ENCODE measurements at regions not wholly inside any gene's neighbourhood (a gene's known extent, or its start where the extent isn't known, plus 50 kb on each side); places are given as distances from the start of the nearest gene placed in this dataset.

- H3K36me3 ChIP-seq, result peaks cover 0 to 39% (median 26%) of the 10 kb centered on the region in 6 donors
- H3K9me3 ChIP-seq, result no peaks in the 10 kb centered on the region
- peak; percentile 95 for DNase-seq
Observed at GRCh38 chr12:124391340-124392261, 96.7 kb downstream of the RFLNA start.

GRCh38 chr12:124390442-124391097, 95.7 kb downstream of the RFLNA start:
- peak; percentile 88 for DNase-seq
- peak overlapping the region in 5 of 8 donors; percentile 10 to 57 (median 32) for H3K4me3 ChIP-seq

More at GRCh38 chr12:124391340-124392261, 96.7 kb downstream of the RFLNA start:
- peak overlapping the region in 5 of 8 donors; percentile 10 to 57 (median 32) for H3K4me3 ChIP-seq
- intact Hi-C loops (cut with DNase I; ENCODE audit: low total_unique reads), result no loop called here
- TF ChIP-seq POLR2A (IDR thresholded peaks at IDR 0.05) (no peak), CTCF (IDR thresholded peaks at IDR 0.05 in 8 of 11, conservative IDR thresholded peaks at IDR 0.05 in 3 of 11) (peak in 1 of 11 experiments; percentile 8), POLR2AphosphoS5 (IDR thresholded peaks at IDR 0.05) (peak in 2 of 3 donors; percentile 8 to 54)
- H3K4me1 ChIP-seq, result peaks cover 44 to 98% (median 85%) of the 10 kb centered on the region in 6 donors
- H3K27ac ChIP-seq, result peak overlapping the region; percentile 51 to 93 (median 80)
- no peaks in the 10 kb centered on the region for H3K27me3 ChIP-seq (replicated peaks in 1 of 7)
- 37 to 55% (median 38%) methylated on average over 32 to 35 of the region's 35 CpGs for WGBS, 5 donors

GRCh38 chr12:124389725-124390441, 95.0 kb downstream of the RFLNA start:
- Histone ChIP-seq H3K9me3 (no peaks in the 10 kb centered on the region), H3K27ac (peak overlapping the region in 4 of 8 donors; percentile 83 to 93 (median 89)), H3K27me3 (replicated peaks in 1 of 7) (no peaks in the 10 kb centered on the region), H3K4me3 (peak overlapping the region in 3 of 8 donors; percentile 39 to 62 (median 42)), H3K36me3 (peaks cover 0 to 39% (median 23%) of the 10 kb centered on the region in 6 donors), H3K4me1 (peaks cover 48 to 100% (median 90%) of the 10 kb centered on the region in 6 donors)
- DNase-seq, result no peak
- TF ChIP-seq POLR2A (IDR thresholded peaks at IDR 0.05), result no peak
- no peak for TF ChIP-seq POLR2AphosphoS5 (IDR thresholded peaks at IDR 0.05)
- no peak for TF ChIP-seq CTCF (IDR thresholded peaks at IDR 0.05 in 8 of 11, conservative IDR thresholded peaks at IDR 0.05 in 3 of 11)
- intact Hi-C loops (cut with DNase I; ENCODE audit: low total_unique reads), result no loop called here
- WGBS, 5 donors, result 75 to 88% (median 80%) methylated on average over 14 to 16 of the region's 16 CpGs

More at GRCh38 chr12:124390442-124391097, 95.7 kb downstream of the RFLNA start:
- no peaks in the 10 kb centered on the region for H3K27me3 ChIP-seq (replicated peaks in 1 of 7)
- intact Hi-C loops (cut with DNase I; ENCODE audit: low total_unique reads), result no loop called here
- TF ChIP-seq POLR2AphosphoS5 (IDR thresholded peaks at IDR 0.05) (peak; percentile 45 to 74 (median 57)), POLR2A (IDR thresholded peaks at IDR 0.05) (no peak)
- 44 to 55% (median 54%) methylated on average over 19 to 26 of the region's 26 CpGs for WGBS, 5 donors
- H3K4me1 ChIP-seq, result peaks cover 48 to 98% (median 89%) of the 10 kb centered on the region in 6 donors
- H3K9me3 ChIP-seq, result no peaks in the 10 kb centered on the region
- peak overlapping the region; percentile 57 to 93 (median 80) for H3K27ac ChIP-seq
- H3K36me3 ChIP-seq, result peaks cover 0 to 39% (median 22%) of the 10 kb centered on the region in 6 donors

GRCh38 chr12:124389138-124389724, 94.3 kb downstream of the RFLNA start:
- DNase-seq, result peak; percentile 93

More at GRCh38 chr12:124389138-124389724, 94.3 kb downstream of the RFLNA start:
- intact Hi-C loops (cut with DNase I; ENCODE audit: low total_unique reads), result no loop called here
- peak overlapping the region; percentile 18 to 62 (median 38) for H3K4me3 ChIP-seq
- peak; percentile 70 to 87 (median 76) for TF ChIP-seq POLR2AphosphoS5 (IDR thresholded peaks at IDR 0.05)
- TF ChIP-seq CTCF (IDR thresholded peaks at IDR 0.05 in 8 of 11, conservative IDR thresholded peaks at IDR 0.05 in 3 of 11), result no peak
- TF ChIP-seq POLR2A (IDR thresholded peaks at IDR 0.05), result no peak
- 10 to 27% (median 17%) methylated on average over 14 to 39 of the region's 39 CpGs for WGBS, 5 donors
- peaks cover 48 to 100% (median 90%) of the 10 kb centered on the region in 6 donors for H3K4me1 ChIP-seq
- H3K27me3 ChIP-seq (replicated peaks in 1 of 7), result no peaks in the 10 kb centered on the region
- H3K36me3 ChIP-seq, result peaks cover 0 to 39% (median 22%) of the 10 kb centered on the region in 6 donors
- H3K9me3 ChIP-seq, result no peaks in the 10 kb centered on the region
- H3K27ac ChIP-seq, result peak overlapping the region in 7 of 8 donors; percentile 38 to 93 (median 78)
